Heart right ventricle (tissue), 16 donors: ENCODE measurements at regions not wholly inside any gene's neighbourhood (a gene's known extent, or its start where the extent isn't known, plus 50 kb on each side); places are given as distances from the start of the nearest gene placed in this dataset.

ENCODE experiments used
- ATAC-seq, 8 donors: fragments of 200-7000 bp; cut with Tn5 transposase; one replicate each; pipeline ENCODE4 v1.9.1; 2020; ENCODE audit warnings: mild to moderate bottlenecking in 8 of 8, moderate library complexity in 8 of 8, moderate number of reproducible peaks in 1 of 8
- DNase-seq, 2 donors: peaks; one replicate each; pipeline ENCODE4 v3.0.0-alpha.2; 2020
- H3K27ac ChIP-seq, 10 donors: fragments of 200-600 bp; sonication (generic) in 2 of 10; one replicate each; pipeline versions ENCODE4 v1.5.0 to v1.8.0; 2020 to 2022; ENCODE audit warnings: mild to moderate bottlenecking in 3 of 10
- H3K27me3 ChIP-seq, 7 donors: fragments of 200-600 bp; one replicate each; pipeline ENCODE4 v1.8.0; 2021 to 2022; ENCODE audit warnings: mild to moderate bottlenecking in 2 of 7
- H3K36me3 ChIP-seq, 9 donors: fragments of 200-600 bp; sonication (generic) in 1 of 9; one replicate each; pipeline versions ENCODE4 v1.5.0 to v1.8.0; 2020 to 2022; ENCODE audit warnings: mild to moderate bottlenecking in 2 of 9
- H3K4me1 ChIP-seq, 9 donors: fragments of 200-600 bp; sonication (generic) in 1 of 9; one replicate each; pipeline versions ENCODE4 v1.5.0 to v1.8.0; 2020 to 2022; ENCODE audit warnings: mild to moderate bottlenecking in 4 of 9
- H3K4me3 ChIP-seq, 10 donors: fragments of 200-600 bp; sonication (generic) in 2 of 10; one replicate each; pipeline versions ENCODE4 v1.5.0 to v1.8.0; 2020 to 2022; ENCODE audit warnings: mild to moderate bottlenecking in 7 of 10, moderate library complexity in 2 of 10
- H3K9me3 ChIP-seq, 11 donors: fragments of 200-600 bp in 10 of 11; sonication (generic) in 2 of 11; one replicate each; pipeline versions ENCODE4 v1.5.0 to v1.8.0; 2013 to 2022; ENCODE audit warnings: mild to moderate bottlenecking in 2 of 11, control low read depth in 1 of 11, moderate library complexity in 1 of 11
- WGBS, 2 donors: extraction: QIAGEN DNeasy Blood & Tissue Kit; methylation state at CpG; one replicate each; pipeline ENCODE4 v1.1.7; 2013; ENCODE audit warnings: inconsistent platforms in 1 of 2; 5-methylcytosine and 5-hydroxymethylcytosine counted together
- intact Hi-C, 10 donors: fragments of 100-400 bp; cut with DNase I; formaldehyde crosslinking; loops; one replicate each; pipeline versions ENCODE4 v1.11.1 to v1.14.2; 2022
- TF ChIP-seq, protein P1 (sequence below), 9 donors: fragments of 200-600 bp; sonication (generic) in 2 of 9; IDR thresholded peaks; one replicate each; pipeline versions ENCODE4 v1.5.0 to v1.8.0; 2021 to 2022; ENCODE audit warnings: antibody characterized with exemption in 9 of 9, mild to moderate bottlenecking in 5 of 9, moderate library complexity in 1 of 9
- donor health status: Arrhythmogenic right ventricular cardiomyopathy.
- donor health status: ischemic (EF 13 %, LVEDD 7.1; RV severe dilation, severe dysfunction).
- donor health status: healthy with polysubstance abuse.
- donor health status: DM: no; HTN: yes; CAD: no.
- donor health status: DM: no; HTN: no; CAD: no.
- donor health status: ischemic (EF 25% LVEDD 6.9; RV normal size, moderate dysfunction).
- donor health status: ischemic (EF 25% LVEDD 5.7; RV mildly dilated, moderate dysfunction).
- donor health status: healthy.
- donor health status: DM: yes; HTN: yes; CAD: no.
- donor health status: Ischemic cardiomyopathy.
- donor health status: ischemic (EF 35%, LVEDD 5.7; RV mildly dilated, moderate dysfunction).
- donor health status: nonischemic (EF 11% LVEDD 7.7; RV severe dilation, severe dysfunction).
- donor health status: DM: yes; HTN: yes; CAD: no.
- donor health status: PGD.
- donor health status: ischemic (EF 29% LVEDD 5.4; RV normal size, mild dysfunction).
- donor health status: nonischemic (EF 23%, LVEDD 6.1; RV moderate dilation, normal function).

DNA sequence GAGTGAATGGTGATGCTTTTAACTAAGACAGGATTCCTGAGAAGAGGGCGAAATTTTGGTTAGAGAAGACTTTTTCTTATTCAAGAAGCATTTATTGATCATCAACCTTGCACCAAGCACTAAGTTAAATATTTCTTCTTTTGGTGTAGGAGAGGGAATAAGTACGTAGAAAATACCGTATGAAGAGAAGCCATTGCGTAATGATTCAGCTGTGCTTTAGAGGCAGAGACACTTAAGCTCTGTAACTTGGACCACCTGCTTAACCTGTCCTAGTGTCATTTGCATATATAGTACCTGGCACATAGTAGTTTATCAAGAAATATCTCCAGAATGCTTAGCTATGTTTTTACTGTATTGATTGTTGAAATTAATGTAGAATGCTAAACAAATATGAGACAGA, 430.9 kb upstream of the ZNF608 start:
- 97% methylated on average over 4 of the region's 4 CpGs for WGBS, 2 donors
- intact Hi-C loops, result no loop called here
- DNase-seq (no peak), ATAC-seq (no peak)
- H3K9me3 ChIP-seq, result no peaks in the 10 kb centered on the region
- H3K4me1 ChIP-seq, result peaks cover 0 to 16% (median 0%) of the 10 kb centered on the region in 9 donors
- no peaks in the 10 kb centered on the region for H3K27me3 ChIP-seq
- no peaks in the 10 kb centered on the region for H3K36me3 ChIP-seq
- no peak overlapping the region for H3K27ac ChIP-seq
- TF ChIP-seq, protein P1, sequence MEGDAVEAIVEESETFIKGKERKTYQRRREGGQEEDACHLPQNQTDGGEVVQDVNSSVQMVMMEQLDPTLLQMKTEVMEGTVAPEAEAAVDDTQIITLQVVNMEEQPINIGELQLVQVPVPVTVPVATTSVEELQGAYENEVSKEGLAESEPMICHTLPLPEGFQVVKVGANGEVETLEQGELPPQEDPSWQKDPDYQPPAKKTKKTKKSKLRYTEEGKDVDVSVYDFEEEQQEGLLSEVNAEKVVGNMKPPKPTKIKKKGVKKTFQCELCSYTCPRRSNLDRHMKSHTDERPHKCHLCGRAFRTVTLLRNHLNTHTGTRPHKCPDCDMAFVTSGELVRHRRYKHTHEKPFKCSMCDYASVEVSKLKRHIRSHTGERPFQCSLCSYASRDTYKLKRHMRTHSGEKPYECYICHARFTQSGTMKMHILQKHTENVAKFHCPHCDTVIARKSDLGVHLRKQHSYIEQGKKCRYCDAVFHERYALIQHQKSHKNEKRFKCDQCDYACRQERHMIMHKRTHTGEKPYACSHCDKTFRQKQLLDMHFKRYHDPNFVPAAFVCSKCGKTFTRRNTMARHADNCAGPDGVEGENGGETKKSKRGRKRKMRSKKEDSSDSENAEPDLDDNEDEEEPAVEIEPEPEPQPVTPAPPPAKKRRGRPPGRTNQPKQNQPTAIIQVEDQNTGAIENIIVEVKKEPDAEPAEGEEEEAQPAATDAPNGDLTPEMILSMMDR (IDR thresholded peaks at IDR 0.05), result no peak
- H3K4me3 ChIP-seq, result no peak overlapping the region

- no peaks in the 10 kb centered on the region for H3K27me3 ChIP-seq
- no peaks in the 10 kb centered on the region for H3K36me3 ChIP-seq
- peaks cover 0 to 16% (median 0%) of the 10 kb centered on the region in 9 donors for H3K4me1 ChIP-seq
- no peak for DNase-seq
- H3K9me3 ChIP-seq, result no peaks in the 10 kb centered on the region
- ATAC-seq, result no peak
- intact Hi-C loops, result no loop called here
- H3K27ac ChIP-seq, result no peak overlapping the region
- no peak overlapping the region for H3K4me3 ChIP-seq
- TF ChIP-seq, protein P1 (IDR thresholded peaks at IDR 0.05), result no peak
Observed at GRCh38 chr5:125179612-125180011, 433.2 kb upstream of the ZNF608 start.

- H3K27ac ChIP-seq, result no peak overlapping the region
- H3K27me3 ChIP-seq, result no peaks in the 10 kb centered on the region
- peaks cover 0 to 11% (median 0%) of the 10 kb centered on the region in 9 donors for H3K4me1 ChIP-seq
- 63 to 74% methylated on average over 2 of the region's 2 CpGs for WGBS, 2 donors
- no peaks in the 10 kb centered on the region for H3K9me3 ChIP-seq
- ATAC-seq (no peak), DNase-seq (no peak)
- intact Hi-C loops, result no loop called here
- TF ChIP-seq, protein P1 (IDR thresholded peaks at IDR 0.05), result no peak
- H3K36me3 ChIP-seq, result no peaks in the 10 kb centered on the region
- no peak overlapping the region for H3K4me3 ChIP-seq
Observed at GRCh38 chr5:125180231-125180829, 433.9 kb upstream of the ZNF608 start.

GRCh38 chr5:125181159-125181558, 434.7 kb upstream of the ZNF608 start:
- Histone ChIP-seq H3K4me3 (no peak overlapping the region), H3K9me3 (no peaks in the 10 kb centered on the region), H3K27ac (no peak overlapping the region), H3K27me3 (no peaks in the 10 kb centered on the region), H3K4me1 (peaks cover 0 to 4% (median 0%) of the 10 kb centered on the region in 9 donors), H3K36me3 (no peaks in the 10 kb centered on the region)
- TF ChIP-seq, protein P1 (IDR thresholded peaks at IDR 0.05), result no peak
- DNase-seq (no peak), ATAC-seq (no peak)
- intact Hi-C loops, result no loop called here
- WGBS, 2 donors, result 75 to 83% methylated on average over 1 of the region's 1 CpG
